TTC549 (cell line): ENCODE measurements at regions not wholly inside any gene's neighbourhood (a gene's known extent, or its start where the extent isn't known, plus 50 kb on each side); places are given as distances from the start of the nearest gene placed in this dataset.
"Not testable (repeated sequence)": the region's sequence is repeated elsewhere in the genome, so short reads cannot be mapped to it uniquely, and the experiment has no call there.

ENCODE experiments used
- FAIRE-seq: peaks from 2 replicates; lab custom pipeline; 2012; peaks lifted over from hg19 to GRCh38; lab: Jason Lieb, UNC

DNA sequence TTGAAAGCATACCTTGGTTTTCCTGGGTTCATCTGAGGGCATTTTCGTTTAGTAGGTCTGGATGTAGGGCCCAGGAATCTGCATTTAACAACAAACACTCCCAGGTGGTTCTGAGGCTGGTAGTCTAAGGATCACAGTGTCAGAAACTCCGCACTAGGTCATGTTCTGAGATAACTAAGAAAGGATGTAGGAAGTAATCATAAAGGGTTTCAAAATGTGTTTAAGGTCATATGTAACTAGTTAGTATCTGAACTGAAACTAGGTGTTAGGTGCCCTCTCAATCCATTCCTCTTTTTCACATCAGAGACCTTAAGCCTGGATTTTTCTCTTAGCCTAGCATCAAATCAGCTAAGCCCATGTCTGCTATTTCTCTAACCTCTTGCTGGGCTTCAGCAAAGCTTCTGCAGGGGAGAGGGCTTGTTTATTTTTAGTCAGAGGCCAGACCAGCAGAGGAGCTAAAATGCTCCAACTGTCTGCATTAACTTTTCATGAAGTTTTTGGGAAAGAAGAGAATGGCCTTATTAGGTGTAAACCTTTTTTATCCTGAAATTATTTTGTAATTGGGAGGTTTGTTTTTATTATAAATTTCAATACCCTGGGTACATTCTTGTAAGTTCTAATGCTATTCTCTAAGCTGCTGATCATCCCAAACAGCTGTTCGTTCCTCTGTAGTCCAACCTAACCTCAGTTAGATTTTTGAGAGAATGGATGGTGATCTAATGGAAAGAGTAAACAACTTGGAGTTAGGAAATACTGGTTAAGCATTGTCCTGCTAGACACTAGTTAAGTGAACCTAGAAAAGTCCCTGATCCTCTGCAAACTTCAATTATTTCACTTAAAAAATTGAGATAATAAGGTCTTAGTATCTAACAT lies 262.8 kb upstream of the RFC3 start:
- no peak for FAIRE-seq

DNA sequence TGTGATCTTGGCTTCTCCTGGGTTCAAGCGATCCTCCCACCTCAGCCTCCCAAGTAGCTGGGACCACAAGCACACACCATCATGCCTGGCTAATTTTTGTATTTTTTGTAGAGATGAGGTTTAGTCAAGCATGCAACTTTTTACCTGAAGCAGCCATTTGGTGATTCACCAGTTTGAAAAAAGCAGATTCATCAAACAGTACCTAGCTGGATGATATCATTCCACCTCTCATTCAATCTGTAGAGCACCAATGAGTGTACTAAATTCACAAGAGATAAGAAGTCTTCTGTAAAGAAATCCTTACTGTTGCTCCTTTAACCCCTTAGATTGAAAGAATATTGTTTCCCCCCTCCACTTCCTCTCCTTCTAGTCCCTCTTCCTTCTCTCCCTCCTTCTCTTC lies 261.1 kb upstream of the RFC3 start:
- no peak for FAIRE-seq

GRCh38 chr13:33560726-33561125 lies 257.2 kb upstream of the RFC3 start:
- no peak for FAIRE-seq

GRCh38 chr13:33561627-33562026 lies 256.3 kb upstream of the RFC3 start:
- no peak for FAIRE-seq

GRCh38 chr13:33571618-33572017 lies 246.3 kb upstream of the RFC3 start:
- no peak for FAIRE-seq

GRCh38 chr13:33572322-33572721 lies 245.6 kb upstream of the RFC3 start:
- not testable (repeated sequence) for FAIRE-seq

- no peak for FAIRE-seq
Measured at GRCh38 chr13:33575378-33575777, 242.6 kb upstream of the RFC3 start.

GRCh38 chr13:33577007-33577406 lies 240.9 kb upstream of the RFC3 start:
- FAIRE-seq: no peak

DNA sequence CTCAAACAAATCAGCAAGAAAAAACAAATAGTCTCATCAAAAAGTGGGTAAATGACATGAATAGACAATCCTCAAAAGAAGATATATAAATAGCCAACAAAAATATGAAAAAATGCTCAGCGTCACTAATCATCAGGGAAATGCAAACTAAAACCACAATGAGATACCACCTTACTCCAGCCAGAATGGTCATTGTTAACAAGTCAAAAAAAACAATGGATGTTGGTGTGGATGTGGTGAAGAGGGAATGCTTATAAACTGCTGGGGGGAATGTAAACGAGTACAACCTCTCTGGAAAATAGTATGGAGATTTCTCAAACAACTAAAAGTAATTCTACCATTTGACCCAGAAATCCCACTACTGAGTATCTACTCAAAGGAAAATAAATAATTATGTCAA lies 239.2 kb upstream of the RFC3 start:
- no peak for FAIRE-seq

DNA sequence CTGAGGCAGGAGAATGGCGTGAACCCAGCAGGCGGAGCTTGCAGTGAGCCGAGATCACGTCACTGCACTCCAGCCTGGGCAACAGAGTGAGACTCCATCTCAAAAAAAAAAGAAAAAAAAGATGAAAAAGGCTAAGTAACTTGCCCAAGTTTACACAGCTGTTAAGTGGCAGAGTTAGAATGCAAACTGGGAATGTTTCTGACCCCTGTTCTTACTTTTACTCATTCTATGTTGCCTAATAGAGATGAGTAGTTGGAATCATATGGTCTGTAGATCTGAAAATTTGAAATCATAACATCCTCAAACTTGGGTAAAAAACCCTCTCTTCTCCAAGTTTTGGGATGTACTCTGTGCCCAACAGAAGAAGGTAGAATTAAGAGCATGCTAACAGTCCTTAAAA lies 235.8 kb upstream of the RFC3 start:
- no peak for FAIRE-seq

DNA sequence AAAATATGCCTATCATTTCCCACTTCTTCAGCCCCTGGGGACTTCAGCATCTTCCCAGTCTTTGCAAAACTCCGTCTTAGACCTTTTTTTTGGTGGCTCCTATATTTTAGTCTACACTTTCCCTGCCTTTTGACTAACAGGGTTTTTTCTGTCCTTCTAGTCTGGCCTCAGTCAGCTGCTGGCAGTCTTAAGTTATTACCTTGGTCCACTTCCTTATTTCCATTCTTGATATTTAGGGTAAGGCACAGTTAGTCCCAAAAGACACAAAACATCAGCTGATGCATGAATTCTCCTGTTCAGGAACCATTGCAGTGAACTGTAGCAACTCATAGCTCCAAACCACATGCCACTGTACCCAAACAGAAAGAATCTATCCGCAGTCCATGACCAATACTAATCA lies 234.6 kb upstream of the RFC3 start:
- FAIRE-seq: no peak

DNA sequence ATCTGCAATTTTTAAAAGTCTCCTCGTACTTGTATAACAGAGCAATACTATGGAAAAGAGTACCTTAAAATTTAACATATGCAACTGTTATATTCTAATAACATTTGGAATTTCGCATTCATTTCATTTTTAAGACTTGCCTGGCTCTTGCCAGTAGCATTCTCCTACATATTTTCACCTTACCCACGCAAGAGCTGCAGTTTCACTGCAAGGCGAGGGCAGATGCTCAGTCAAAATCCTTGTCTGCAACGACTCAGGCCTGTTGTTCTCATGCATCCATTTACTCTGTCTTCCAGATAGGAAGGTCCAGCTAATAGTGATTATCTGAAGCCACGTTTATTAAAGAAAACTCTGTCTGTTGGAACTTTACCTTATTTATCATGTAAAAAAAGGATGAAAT lies 227.0 kb upstream of the RFC3 start:
- no peak for FAIRE-seq

DNA sequence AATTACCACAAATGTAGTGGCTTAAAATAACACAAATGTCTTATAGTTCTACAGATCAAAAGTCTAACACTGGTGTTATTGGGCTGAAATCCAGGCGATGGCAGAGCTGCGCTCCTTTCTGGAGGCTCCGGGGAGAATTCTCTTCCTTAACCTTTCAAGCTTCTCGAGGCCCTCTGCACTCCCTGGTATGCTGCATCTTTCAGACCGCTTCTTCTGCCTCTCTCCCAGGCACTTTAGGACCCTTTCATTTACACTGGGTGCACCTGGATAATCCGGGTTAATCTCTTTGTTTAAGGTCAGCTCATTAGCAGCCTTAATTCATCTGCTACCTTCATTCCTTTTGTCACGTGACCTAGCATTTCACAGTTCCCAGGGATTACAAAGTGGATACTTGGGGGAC lies 211.3 kb upstream of the RFC3 start:
- no peak for FAIRE-seq

DNA sequence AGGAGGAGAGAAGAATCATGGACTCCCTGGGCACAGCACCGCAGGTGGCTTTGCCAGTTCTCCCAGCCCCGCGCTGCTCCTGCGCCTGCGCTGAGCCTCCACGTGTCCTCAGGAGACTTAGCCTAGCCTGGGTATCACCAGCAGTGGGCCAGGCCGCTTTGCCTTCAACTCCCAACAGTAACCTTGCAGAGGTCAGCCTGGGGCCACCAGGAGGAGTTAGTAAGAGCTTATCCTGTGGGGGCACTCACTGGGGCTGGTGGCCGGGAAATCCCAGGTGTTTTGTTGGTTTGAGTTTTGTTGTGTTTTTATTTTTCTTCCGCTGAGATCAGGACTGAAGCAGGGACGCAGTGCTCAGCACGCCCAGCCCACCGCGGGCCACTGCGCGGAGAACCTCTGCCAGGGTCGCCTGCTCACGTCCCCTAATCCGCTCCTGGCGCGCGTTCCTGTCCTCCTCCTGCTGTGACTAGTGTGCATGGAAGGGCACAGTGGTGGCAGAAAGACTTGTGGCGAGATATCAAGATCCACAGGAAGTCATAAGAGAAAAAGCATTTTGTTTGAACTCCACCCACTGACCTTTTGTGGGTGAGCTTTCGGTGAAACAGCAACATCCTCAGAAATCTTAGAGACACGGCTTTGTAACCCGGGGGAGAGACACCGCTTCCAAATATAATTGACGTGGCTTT lies 207.4 kb upstream of the RFC3 start:
- FAIRE-seq: no peak

DNA sequence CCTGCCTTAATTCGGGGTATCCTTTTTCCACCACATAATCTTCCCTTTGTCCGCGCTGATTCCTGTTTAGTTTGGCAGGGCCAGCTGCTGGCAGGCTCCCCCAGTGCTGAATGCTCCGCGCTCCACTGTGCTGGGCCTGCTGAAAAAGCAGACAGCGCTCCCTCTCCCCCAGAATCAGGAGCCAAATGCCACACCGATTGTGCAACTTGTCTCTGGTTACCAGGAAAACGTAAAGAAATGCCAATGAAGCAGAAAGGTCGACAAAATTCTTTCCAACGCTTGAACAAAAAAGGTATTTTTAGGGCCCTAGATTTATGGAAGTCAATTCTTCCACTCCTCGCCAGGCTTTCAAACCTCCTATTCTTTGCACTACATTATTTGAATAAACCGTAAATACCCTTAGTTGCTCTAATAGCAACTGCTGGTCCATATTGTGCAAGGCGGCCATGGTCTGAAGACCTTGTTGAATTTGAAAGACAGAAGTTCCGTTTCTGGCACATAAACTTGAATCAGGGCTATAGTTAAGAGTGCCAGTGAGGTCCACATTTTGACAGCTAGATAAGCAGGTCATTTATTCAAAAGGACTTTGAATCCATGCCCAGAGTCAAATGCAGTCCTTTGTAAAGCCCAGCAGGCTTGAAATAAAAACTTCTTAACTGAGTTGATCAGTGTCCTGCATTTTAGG lies 206.7 kb upstream of the RFC3 start:
- FAIRE-seq: no peak

- no peak for FAIRE-seq
Measured at GRCh38 chr13:33612641-33613638, 205.0 kb upstream of the RFC3 start.

GRCh38 chr13:33615436-33615835 lies 202.5 kb upstream of the RFC3 start:
- no peak for FAIRE-seq

- no peak for FAIRE-seq
Measured at GRCh38 chr13:33616130-33616529, 201.8 kb upstream of the RFC3 start.

DNA sequence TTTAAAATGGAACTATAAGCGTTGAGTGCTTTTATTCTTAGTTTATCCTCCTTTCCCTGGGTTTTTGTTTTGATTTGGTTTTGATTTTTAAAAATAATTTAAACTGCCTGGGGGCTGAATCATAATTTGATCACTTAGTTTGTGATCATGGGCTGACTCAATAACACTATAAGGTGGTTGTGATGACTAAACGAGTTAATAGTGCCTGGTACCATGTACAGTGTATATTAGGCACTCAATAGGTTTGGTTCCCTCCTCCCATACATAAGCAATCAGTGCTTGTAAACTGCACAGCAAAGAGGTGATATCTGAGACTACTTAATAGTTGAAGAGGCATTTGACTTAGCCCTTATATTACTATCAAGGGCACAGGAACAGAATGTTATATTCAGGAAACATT lies 200.9 kb upstream of the RFC3 start:
- FAIRE-seq: no peak

GRCh38 chr13:33624253-33624652 lies 193.7 kb upstream of the RFC3 start:
- FAIRE-seq: no peak

DNA sequence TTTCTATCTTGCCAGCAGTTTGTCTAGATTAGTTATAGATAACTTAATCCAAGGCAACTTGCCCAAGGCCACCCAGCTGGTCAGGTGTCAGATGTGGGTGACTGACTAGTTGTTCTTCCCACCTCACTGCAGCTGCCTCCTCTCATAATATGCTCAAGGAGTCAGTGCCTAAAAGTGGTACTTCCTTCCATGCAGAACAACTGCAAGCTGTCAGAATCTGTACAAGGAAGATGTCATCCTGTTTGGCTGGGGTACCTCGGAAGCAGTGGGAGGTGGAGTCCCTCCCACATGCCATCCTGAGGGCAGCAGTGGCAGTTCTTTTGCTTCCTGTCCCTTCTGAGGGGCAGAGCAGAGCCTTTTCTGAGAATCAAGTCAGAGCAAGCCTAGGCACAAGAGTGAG lies 193.2 kb upstream of the RFC3 start:
- FAIRE-seq: no peak

DNA sequence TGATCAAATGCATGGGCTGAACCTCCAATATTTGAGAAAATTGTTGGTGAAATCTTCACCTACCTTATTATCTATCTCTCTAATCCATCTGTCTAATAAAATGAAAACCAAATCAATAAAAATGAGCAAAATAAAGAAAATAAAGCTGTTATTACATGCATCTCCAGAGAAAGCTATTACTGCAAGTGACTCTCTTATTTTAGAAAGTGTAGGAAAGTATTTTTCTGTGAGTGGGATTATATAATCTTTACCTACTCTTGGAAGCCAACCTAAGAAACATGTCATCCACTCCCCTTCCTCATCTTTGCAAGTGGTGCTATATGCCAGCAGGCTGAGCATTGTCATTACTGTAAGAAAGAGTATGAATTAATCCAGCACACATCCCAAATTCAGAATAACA lies 191.5 kb upstream of the RFC3 start:
- FAIRE-seq: no peak
